GM21825 (cell line): ENCODE measurements at regions not wholly inside any gene's neighbourhood (a gene's known extent, or its start where the extent isn't known, plus 50 kb on each side); places are given as distances from the start of the nearest gene placed in this dataset.
"Not testable (repeated sequence)": the region's sequence is repeated elsewhere in the genome, so short reads cannot be mapped to it uniquely, and the experiment has no call there.

Experiments used
- ATAC-seq: cut with Tn5 transposase; IDR thresholded peaks from one replicate; pipeline ENCODE4 v1.9.1; 2021; ENCODE audit warnings: mild to moderate bottlenecking, moderate library complexity; ENCODE audit not compliant: unreplicated experiment

- ATAC-seq, result not testable (repeated sequence)
Observed at GRCh38 chr20:41685145-41685544, 67.0 kb upstream of the CHD6 start.

- ATAC-seq, result no peak
Observed at GRCh38 chr20:41678799-41679198, 60.6 kb upstream of the CHD6 start.

- ATAC-seq, result no peak
Observed at GRCh38 chr20:41672282-41672681, 54.1 kb upstream of the CHD6 start.

- ATAC-seq, result no peak
Observed at GRCh38 chr20:41671143-41671542, 53.0 kb upstream of the CHD6 start.

GRCh38 chr20:41670631-41671030 lies 52.5 kb upstream of the CHD6 start:
- no peak for ATAC-seq

DNA sequence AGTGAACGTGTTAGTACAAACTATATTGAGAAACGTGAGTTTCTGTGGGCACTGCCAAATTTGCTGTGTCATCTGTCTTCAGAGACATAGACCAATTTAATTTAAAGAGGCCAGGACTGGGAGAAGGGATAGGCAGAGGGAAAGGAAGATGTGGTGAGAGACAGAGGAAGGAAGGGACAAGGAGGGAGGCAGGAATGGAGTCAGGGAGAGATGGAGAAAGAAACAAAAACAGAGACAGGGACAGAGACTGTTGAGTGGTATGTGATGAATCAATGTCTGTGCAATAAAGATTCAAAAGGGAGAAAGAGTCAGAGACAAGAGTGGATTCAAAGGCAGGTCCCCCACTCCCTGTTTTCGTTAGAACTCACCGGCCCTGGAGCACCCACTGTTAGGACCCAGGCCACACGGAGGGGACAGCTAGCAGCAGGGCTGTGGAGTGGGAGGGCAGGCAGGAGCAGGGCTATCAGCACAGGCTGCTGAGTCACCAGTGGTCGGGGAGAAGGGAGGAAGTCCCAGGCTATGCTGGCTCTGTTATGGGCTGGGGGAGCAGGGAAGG lies 51.6 kb upstream of the CHD6 start:
- ATAC-seq, result no peak

GRCh38 chr20:41668057-41668749 lies 50.0 kb upstream of the CHD6 start:
- ATAC-seq, result no peak
